Type B pancreatic cell (in vitro differentiated cells): ENCODE measurements at regions not wholly inside any gene's neighbourhood (a gene's known extent, or its start where the extent isn't known, plus 50 kb on each side); places are given as distances from the start of the nearest gene placed in this dataset.

ENCODE experiments used
- DNase-seq: peaks from one replicate; pipeline ENCODE4 v3.0.0; 2021; ENCODE audit warnings: mixed read lengths; ENCODE audit not compliant: unreplicated experiment; ENCODE audit errors: extremely low spot score
- H3K27ac Mint-ChIP-seq: 2 replicates; pipeline ENCODE4 v1.8.0; 2021; ENCODE audit warnings: mild to moderate bottlenecking, mixed read lengths
- H3K27me3 Mint-ChIP-seq: 2 replicates; pipeline ENCODE4 v1.8.0; 2021; ENCODE audit warnings: mixed read lengths
- H3K36me3 Mint-ChIP-seq: 2 replicates; pipeline ENCODE4 v1.8.0; 2021; ENCODE audit warnings: mixed read lengths
- H3K4me1 Mint-ChIP-seq: one replicate; pipeline ENCODE4 v1.8.0; 2021; ENCODE audit warnings: mixed read lengths; ENCODE audit not compliant: unreplicated experiment
- H3K4me3 Mint-ChIP-seq: 2 replicates; pipeline ENCODE4 v1.8.0; 2021; ENCODE audit warnings: mild to moderate bottlenecking, mixed read lengths
- H3K9me3 Mint-ChIP-seq: 2 replicates; pipeline ENCODE4 v1.8.0; 2021; ENCODE audit warnings: mixed read lengths
- TF ChIP-seq, protein P1 (sequence below): fragments of 200-600 bp; sonication (generic); conservative IDR thresholded peaks from 2 replicates; pipeline ENCODE4 v1.5.0; 2021; ENCODE audit warnings: antibody characterized with exemption, mild to moderate bottlenecking

DNA sequence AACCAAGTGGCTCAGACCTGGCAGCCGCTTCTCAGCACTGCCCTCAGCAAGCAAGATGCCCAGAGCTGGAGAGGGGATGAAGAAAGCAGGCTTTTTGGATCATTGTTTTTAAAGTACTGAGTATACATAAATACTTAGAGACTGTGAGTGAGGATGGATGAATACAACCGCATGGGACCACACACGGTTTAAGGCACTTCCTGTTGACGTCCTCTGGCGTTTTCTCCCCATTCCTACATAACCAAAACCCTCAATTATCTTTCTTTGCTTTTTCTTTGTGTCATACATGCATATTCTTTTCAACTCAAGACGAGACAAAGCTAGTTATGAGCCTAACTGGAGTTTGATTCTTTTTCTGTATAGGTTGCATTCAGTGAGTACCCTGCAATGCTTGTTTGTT, 198.4 kb downstream of the GALR1 start:
- Mint-ChIP-seq H3K4me1 (no peaks in the 10 kb centered on the region), H3K27me3 (no peaks in the 10 kb centered on the region), H3K27ac (no peak overlapping the region), H3K36me3 (no peaks in the 10 kb centered on the region), H3K9me3 (peaks cover 3% of the 10 kb centered on the region), H3K4me3 (no peak overlapping the region)
- TF ChIP-seq, protein P1, sequence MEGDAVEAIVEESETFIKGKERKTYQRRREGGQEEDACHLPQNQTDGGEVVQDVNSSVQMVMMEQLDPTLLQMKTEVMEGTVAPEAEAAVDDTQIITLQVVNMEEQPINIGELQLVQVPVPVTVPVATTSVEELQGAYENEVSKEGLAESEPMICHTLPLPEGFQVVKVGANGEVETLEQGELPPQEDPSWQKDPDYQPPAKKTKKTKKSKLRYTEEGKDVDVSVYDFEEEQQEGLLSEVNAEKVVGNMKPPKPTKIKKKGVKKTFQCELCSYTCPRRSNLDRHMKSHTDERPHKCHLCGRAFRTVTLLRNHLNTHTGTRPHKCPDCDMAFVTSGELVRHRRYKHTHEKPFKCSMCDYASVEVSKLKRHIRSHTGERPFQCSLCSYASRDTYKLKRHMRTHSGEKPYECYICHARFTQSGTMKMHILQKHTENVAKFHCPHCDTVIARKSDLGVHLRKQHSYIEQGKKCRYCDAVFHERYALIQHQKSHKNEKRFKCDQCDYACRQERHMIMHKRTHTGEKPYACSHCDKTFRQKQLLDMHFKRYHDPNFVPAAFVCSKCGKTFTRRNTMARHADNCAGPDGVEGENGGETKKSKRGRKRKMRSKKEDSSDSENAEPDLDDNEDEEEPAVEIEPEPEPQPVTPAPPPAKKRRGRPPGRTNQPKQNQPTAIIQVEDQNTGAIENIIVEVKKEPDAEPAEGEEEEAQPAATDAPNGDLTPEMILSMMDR = no peak
- no peak for DNase-seq

DNA sequence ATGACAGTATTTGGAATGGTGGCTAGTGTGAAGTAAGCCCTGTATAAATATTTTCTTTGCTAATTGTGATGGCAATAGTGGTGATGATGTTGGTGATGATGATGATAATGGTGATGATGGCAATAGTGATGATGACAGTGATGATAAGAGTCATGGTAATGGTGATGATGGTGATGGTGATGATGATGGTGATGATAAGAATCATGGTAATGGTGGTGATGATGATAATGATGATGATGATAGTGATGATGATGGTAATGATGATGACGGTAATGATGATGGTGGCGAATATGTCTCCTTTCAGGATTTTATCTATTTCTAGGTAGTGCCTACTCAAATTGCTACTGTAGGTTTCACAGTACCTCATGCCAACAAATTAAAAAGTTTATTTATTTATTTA, 205.4 kb downstream of the GALR1 start:
- no peak overlapping the region for H3K27ac Mint-ChIP-seq
- no peaks in the 10 kb centered on the region for H3K9me3 Mint-ChIP-seq
- no peaks in the 10 kb centered on the region for H3K4me1 Mint-ChIP-seq
- DNase-seq = no peak
- TF ChIP-seq, protein P1 = no peak
- H3K27me3 Mint-ChIP-seq = no peaks in the 10 kb centered on the region
- H3K36me3 Mint-ChIP-seq = no peaks in the 10 kb centered on the region
- no peak overlapping the region for H3K4me3 Mint-ChIP-seq

DNA sequence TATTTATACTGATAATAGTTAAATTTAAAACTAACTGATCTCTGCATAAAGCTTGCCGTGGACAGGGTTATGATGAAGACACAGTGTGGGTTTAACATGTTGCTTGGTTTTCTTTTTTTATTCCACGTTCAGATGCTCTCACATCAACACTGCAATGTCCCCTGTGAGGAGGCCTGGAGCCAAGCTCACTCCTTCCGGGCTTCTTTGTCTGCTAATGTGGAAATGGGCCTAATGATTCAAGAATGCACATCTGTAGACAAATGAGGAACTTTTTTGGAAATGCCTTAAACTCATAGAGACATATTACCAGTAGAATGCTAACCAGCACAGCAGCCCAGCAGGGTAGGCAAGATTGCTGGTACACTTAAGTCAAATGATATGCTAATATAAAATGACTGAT, 208.0 kb downstream of the GALR1 start:
- no peaks in the 10 kb centered on the region for H3K9me3 Mint-ChIP-seq
- TF ChIP-seq, protein P1 = no peak
- H3K36me3 Mint-ChIP-seq = no peaks in the 10 kb centered on the region
- no peak overlapping the region for H3K27ac Mint-ChIP-seq
- no peak for DNase-seq
- H3K4me3 Mint-ChIP-seq = no peak overlapping the region
- no peaks in the 10 kb centered on the region for H3K27me3 Mint-ChIP-seq
- no peaks in the 10 kb centered on the region for H3K4me1 Mint-ChIP-seq

DNA sequence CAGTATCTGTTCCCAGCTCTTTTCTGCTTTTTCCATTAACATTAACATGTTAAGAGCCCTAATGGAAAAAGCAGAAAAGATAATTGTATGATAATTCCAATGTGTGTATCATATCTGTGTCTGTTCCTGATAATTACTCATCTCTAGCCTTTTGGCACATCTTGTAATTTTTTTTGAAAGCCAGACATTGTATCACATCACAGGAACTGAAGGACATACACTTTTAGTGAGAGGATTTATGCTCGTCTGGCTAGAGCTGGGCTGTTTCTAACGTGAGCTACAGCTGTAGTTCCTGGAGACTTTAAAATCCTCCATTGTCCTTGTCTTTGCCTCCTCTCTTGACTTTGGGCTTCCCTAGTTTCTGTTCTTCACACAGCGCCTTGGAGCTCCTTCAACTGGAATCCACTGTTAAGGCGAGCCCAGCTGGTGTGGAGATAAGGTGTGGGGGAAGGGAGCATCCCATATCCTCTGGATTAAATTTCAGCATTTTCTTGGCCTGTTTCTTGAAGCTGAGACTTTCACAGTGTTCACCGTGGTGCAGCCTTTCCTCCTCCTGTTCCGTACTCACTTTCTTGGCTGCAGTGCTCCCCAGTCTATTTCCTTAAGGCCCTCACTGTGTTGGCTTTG, 211.5 kb downstream of the GALR1 start:
- no peaks in the 10 kb centered on the region for H3K27me3 Mint-ChIP-seq
- H3K9me3 Mint-ChIP-seq = no peaks in the 10 kb centered on the region
- DNase-seq = no peak
- no peak overlapping the region for H3K27ac Mint-ChIP-seq
- TF ChIP-seq, protein P1 = no peak
- H3K36me3 Mint-ChIP-seq = no peaks in the 10 kb centered on the region
- H3K4me1 Mint-ChIP-seq = no peaks in the 10 kb centered on the region
- no peak overlapping the region for H3K4me3 Mint-ChIP-seq

DNA sequence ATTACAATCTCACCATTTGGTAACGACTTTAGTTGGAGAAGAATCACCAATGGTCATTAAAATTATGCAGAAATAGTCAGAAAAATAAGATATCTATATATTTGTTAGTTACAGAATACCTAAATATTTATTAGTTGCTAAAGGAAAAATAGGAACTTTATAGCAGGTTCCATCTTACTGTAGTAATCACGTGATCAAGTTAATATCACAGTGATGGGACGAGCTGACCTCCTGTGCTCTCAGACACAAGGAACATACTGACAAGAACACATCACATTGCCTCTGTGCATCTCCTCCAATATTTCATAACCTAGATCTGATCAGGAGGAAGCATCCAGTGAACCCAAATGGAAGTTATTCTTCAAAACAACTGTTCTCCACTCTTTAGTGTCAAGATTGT, 215.3 kb downstream of the GALR1 start:
- Mint-ChIP-seq H3K27me3 (no peaks in the 10 kb centered on the region), H3K9me3 (no peaks in the 10 kb centered on the region), H3K4me3 (no peak overlapping the region), H3K36me3 (no peaks in the 10 kb centered on the region), H3K27ac (no peak overlapping the region), H3K4me1 (no peaks in the 10 kb centered on the region)
- TF ChIP-seq, protein P1 = no peak
- no peak for DNase-seq

DNA sequence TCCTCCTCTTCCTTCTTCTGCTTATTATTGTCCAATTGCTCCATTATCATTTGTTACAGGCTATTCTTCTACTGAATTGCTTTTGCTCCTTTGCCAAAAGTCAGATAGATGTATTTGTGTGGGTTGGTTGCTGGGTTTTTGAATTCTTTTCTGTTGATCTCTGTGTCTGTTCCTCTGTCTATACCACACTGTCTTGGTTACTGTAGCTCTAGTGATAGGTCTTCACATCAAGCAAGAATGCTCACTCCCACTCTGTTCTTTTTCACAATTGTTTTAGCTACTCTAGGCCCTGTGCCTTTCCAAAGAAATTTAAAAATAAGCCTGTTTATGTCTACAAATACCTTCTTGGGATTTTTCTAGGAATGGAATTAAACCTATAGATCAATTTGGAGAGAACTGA, 217.2 kb downstream of the GALR1 start:
- H3K4me1 Mint-ChIP-seq = no peaks in the 10 kb centered on the region
- TF ChIP-seq, protein P1 = no peak
- peaks cover 3% of the 10 kb centered on the region for H3K27me3 Mint-ChIP-seq
- no peaks in the 10 kb centered on the region for H3K9me3 Mint-ChIP-seq
- no peak for DNase-seq
- no peak overlapping the region for H3K4me3 Mint-ChIP-seq
- H3K27ac Mint-ChIP-seq = no peak overlapping the region
- no peaks in the 10 kb centered on the region for H3K36me3 Mint-ChIP-seq
